CD4-positive, alpha-beta T cell (primary cell): ENCODE measurements at regions not wholly inside any gene's neighbourhood (a gene's known extent, or its start where the extent isn't known, plus 50 kb on each side); places are given as distances from the start of the nearest gene placed in this dataset.

Experiments
- ATAC-seq: fragments of 200-7000 bp; cut with Tn5 transposase; one replicate; pipeline ENCODE4 v1.10.0; 2022; ENCODE audit warnings: mild to moderate bottlenecking; ENCODE audit not compliant: poor library complexity
- CTCF ChIA-PET: fragments of 350-600 bp; sonication (Branson Sonifier 250); formaldehyde crosslinking; loops from one replicate; lab custom pipeline; 2021; ENCODE audit warnings: antibody characterized with exemption, inconsistent platforms; lab: Charles Lee
- POLR2A ChIA-PET: fragments of 350-600 bp; sonication (Branson Sonifier 250); formaldehyde crosslinking; loops from one replicate; lab custom pipeline; 2021; ENCODE audit warnings: antibody characterized with exemption, inconsistent platforms; lab: Charles Lee
- DNase-seq, 14 experiments: peaks; one replicate each; pipeline ENCODE4 v3.0.0-alpha.2; 2013 to 2020; ENCODE audit warnings: mixed read lengths in 2 of 14
- H3K27ac ChIP-seq, 2 donors: one replicate each; pipeline versions ENCODE4 v1.5.1 to v1.7.0; 2013; ENCODE audit warnings: low read length in 2 of 2, low read depth in 1 of 2, mild to moderate bottlenecking in 1 of 2
- H3K27me3 ChIP-seq, 2 experiments: 1 replicate in 1 of 2; 2 replicates in 1 of 2; pipeline versions ENCODE4 v1.6.1 to v1.7.0; 2013; ENCODE audit warnings: low read length in 2 of 2, control low read depth in 1 of 2, mild to moderate bottlenecking in 1 of 2, moderate library complexity in 1 of 2; ENCODE audit not compliant: insufficient read depth in 2 of 2, control insufficient read depth in 1 of 2
- H3K36me3 ChIP-seq: one replicate; pipeline ENCODE4 v1.6.1; 2013; ENCODE audit warnings: low read length, control low read depth; ENCODE audit not compliant: insufficient read depth
- H3K4me1 ChIP-seq: one replicate; pipeline ENCODE4 v1.6.1; 2013; ENCODE audit warnings: low read length, control low read depth; ENCODE audit not compliant: insufficient read depth
- H3K4me3 ChIP-seq: one replicate; pipeline ENCODE4 v1.5.1; 2013; ENCODE audit warnings: mild to moderate bottlenecking, low read length, moderate library complexity
- H3K9me3 ChIP-seq, 2 experiments: 1 replicate in 1 of 2; 2 replicates in 1 of 2; pipeline versions ENCODE4 v1.6.1 to v1.7.0; 2013; ENCODE audit warnings: low read length in 2 of 2, mild to moderate bottlenecking in 2 of 2, control low read depth in 1 of 2, moderate library complexity in 1 of 2; ENCODE audit not compliant: control insufficient read depth in 1 of 2, insufficient read depth in 1 of 2
- H3K27ac Mint-ChIP-seq: one replicate; pipeline ENCODE4 v1.8.0; 2020; ENCODE audit warnings: mixed read lengths
- H3K27me3 Mint-ChIP-seq: one replicate; pipeline ENCODE4 v1.8.0; 2021; ENCODE audit warnings: mixed read lengths
- H3K36me3 Mint-ChIP-seq: one replicate; pipeline ENCODE4 v1.8.0; 2021; ENCODE audit warnings: low read depth, mixed read lengths
- H3K4me1 Mint-ChIP-seq: one replicate; pipeline ENCODE4 v1.8.0; 2021; ENCODE audit warnings: low read depth, mixed read lengths
- H3K4me3 Mint-ChIP-seq: one replicate; pipeline ENCODE4 v1.8.0; 2020; ENCODE audit warnings: mild to moderate bottlenecking, mixed read lengths
- H3K9me3 Mint-ChIP-seq: one replicate; pipeline ENCODE4 v1.8.0; 2020; ENCODE audit warnings: mixed read lengths
- intact Hi-C, 2 experiments: fragments of 100-400 bp; cut with DNase I in 1 of 2; cut with micrococcal nuclease in 1 of 2; formaldehyde crosslinking; loops; one replicate each; pipeline versions ENCODE4 v1.15.1 to v1.9.0; 2023 to 2025; cut with DNase I, micrococcal nuclease
- TF ChIP-seq, protein P1 (sequence below): fragments of 200-600 bp; IDR thresholded peaks from one replicate; pipeline ENCODE4 v1.8.0; 2022; ENCODE audit warnings: antibody characterized with exemption, mild to moderate bottlenecking

DNA sequence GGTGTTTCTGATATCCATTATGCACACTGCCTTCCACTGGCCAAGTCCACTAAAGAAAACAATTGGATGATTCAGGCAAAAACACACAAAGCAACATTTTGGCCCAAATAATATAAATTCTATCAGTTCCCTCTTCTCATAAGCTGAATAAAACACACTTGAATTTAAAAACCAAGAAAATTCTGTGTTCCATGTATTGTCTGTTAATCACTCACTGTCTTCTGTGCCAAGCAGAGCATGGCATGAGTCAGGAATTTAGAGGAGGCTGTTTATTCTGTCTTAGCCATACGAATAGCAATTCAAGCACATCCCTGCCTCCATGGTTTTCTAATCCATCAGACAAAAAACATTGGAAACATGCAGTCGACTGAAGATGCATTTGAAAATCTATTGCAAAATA, 215.6 kb upstream of the UMPS start:
- no peak for DNase-seq

GRCh38 chr3:124516333-124516732, 213.9 kb upstream of the UMPS start:
- intact Hi-C loops, result no loop called here

More for the DNA sequence above, 215.6 kb upstream of the UMPS start:
- TF ChIP-seq, protein P1, sequence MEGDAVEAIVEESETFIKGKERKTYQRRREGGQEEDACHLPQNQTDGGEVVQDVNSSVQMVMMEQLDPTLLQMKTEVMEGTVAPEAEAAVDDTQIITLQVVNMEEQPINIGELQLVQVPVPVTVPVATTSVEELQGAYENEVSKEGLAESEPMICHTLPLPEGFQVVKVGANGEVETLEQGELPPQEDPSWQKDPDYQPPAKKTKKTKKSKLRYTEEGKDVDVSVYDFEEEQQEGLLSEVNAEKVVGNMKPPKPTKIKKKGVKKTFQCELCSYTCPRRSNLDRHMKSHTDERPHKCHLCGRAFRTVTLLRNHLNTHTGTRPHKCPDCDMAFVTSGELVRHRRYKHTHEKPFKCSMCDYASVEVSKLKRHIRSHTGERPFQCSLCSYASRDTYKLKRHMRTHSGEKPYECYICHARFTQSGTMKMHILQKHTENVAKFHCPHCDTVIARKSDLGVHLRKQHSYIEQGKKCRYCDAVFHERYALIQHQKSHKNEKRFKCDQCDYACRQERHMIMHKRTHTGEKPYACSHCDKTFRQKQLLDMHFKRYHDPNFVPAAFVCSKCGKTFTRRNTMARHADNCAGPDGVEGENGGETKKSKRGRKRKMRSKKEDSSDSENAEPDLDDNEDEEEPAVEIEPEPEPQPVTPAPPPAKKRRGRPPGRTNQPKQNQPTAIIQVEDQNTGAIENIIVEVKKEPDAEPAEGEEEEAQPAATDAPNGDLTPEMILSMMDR, result no peak
- ChIA-PET POLR2A (no interaction called here), CTCF (no interaction called here)
- Mint-ChIP-seq H3K27me3 (peaks cover 43% of the 10 kb centered on the region), H3K27ac (no peak overlapping the region), H3K36me3 (no peaks in the 10 kb centered on the region), H3K4me3 (no peak overlapping the region), H3K9me3 (no peaks in the 10 kb centered on the region), H3K4me1 (no peaks in the 10 kb centered on the region)
- Histone ChIP-seq H3K4me3 (no peak overlapping the region), H3K4me1 (no peaks in the 10 kb centered on the region), H3K27me3 (peaks cover 4 to 9% of the 10 kb centered on the region in 2 experiments), H3K27ac (no peak overlapping the region), H3K36me3 (no peaks in the 10 kb centered on the region), H3K9me3 (no peaks in the 10 kb centered on the region)
- ATAC-seq, result no peak
- intact Hi-C loops, result no loop called here

DNA sequence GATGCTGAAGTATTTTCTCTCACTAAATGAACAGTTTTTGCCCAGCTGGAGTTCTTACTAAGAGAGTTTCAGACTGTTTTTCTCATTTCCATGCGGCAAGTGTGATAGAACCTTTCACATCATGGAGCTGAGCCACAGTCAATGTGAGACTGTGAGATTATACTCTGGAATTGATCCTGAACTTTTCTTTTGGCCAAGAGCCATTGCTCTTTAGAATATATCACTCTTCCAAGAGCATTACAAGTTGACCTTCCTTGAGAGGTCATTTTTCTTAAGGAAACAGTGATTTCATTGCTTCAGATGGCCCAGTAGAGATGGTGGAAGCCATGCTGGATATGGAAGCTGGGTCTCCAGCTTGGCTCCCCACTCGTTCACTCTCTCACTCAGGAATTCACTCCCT, 212.9 kb upstream of the UMPS start:
- Histone ChIP-seq H3K4me1 (no peaks in the 10 kb centered on the region), H3K9me3 (no peaks in the 10 kb centered on the region), H3K4me3 (no peak overlapping the region), H3K27ac (no peak overlapping the region), H3K27me3 (peaks cover 4 to 16% of the 10 kb centered on the region in 2 experiments), H3K36me3 (no peaks in the 10 kb centered on the region)
- Mint-ChIP-seq H3K27me3 (peaks cover 28% of the 10 kb centered on the region), H3K27ac (no peak overlapping the region), H3K9me3 (no peaks in the 10 kb centered on the region), H3K4me1 (no peaks in the 10 kb centered on the region), H3K4me3 (no peak overlapping the region), H3K36me3 (no peaks in the 10 kb centered on the region)
- POLR2A ChIA-PET, result no interaction called here
- intact Hi-C loops, result no loop called here
- TF ChIP-seq, protein P1, result no peak
- ATAC-seq (no peak), DNase-seq (no peak)
- CTCF ChIA-PET, result no interaction called here

More at GRCh38 chr3:124516333-124516732, 213.9 kb upstream of the UMPS start:
- H3K27me3 Mint-ChIP-seq, result peaks cover 34% of the 10 kb centered on the region
- ChIA-PET CTCF (interaction anchor here (0.6 kb wide), 1 partner anchor 34 kb away, joined by 3 read pairs; no protein-coding TSS in a partner anchor), POLR2A (no interaction called here)
- H3K27ac Mint-ChIP-seq, result no peak overlapping the region
- TF ChIP-seq, protein P1, result no peak
- H3K9me3 ChIP-seq, result no peaks in the 10 kb centered on the region
- no peak for DNase-seq
- no peaks in the 10 kb centered on the region for H3K36me3 Mint-ChIP-seq
- ATAC-seq, result no peak
- no peaks in the 10 kb centered on the region for H3K4me1 ChIP-seq
- no peak overlapping the region for H3K27ac ChIP-seq
- no peaks in the 10 kb centered on the region for H3K36me3 ChIP-seq
- peaks cover 6 to 12% of the 10 kb centered on the region in 2 experiments for H3K27me3 ChIP-seq
- H3K4me1 Mint-ChIP-seq, result no peaks in the 10 kb centered on the region
- no peak overlapping the region for H3K4me3 ChIP-seq
- no peak overlapping the region for H3K4me3 Mint-ChIP-seq
- no peaks in the 10 kb centered on the region for H3K9me3 Mint-ChIP-seq
